SU-DHL-6 (cell line): ENCODE measurements at regions not wholly inside any gene's neighbourhood (a gene's known extent, or its start where the extent isn't known, plus 50 kb on each side); places are given as distances from the start of the nearest gene placed in this dataset.

Source experiments
- H2AFZ ChIP-seq: fragments of 200-600 bp; sonication (generic); 2 replicates; pipeline ENCODE4 v1.6.1; 2014; ENCODE audit warnings: low read depth, mild to moderate bottlenecking, moderate library complexity, mixed read lengths, antibody characterized with exemption, low read length; ENCODE audit not compliant: severe bottlenecking
- H3F3A ChIP-seq: fragments of 200-600 bp; shearing (Covaris generic); 2 replicates; pipeline ENCODE4 v1.6.0; 2016; ENCODE audit warnings: antibody characterized with exemption, mild to moderate bottlenecking; ENCODE audit not compliant: insufficient read depth
- H3K27ac ChIP-seq: fragments of 200-600 bp; sonication (generic); 2 replicates; pipeline ENCODE4 v1.5.1; 2016; ENCODE audit warnings: low read depth, mild to moderate bottlenecking, low read length, moderate library complexity, mixed read lengths
- H3K27me3 ChIP-seq: fragments of 200-600 bp; sonication (generic), shearing (Covaris generic); 2 replicates; pipeline ENCODE4 v1.6.0; 2014; ENCODE audit warnings: mild to moderate bottlenecking, low read length
- H3K36me3 ChIP-seq: fragments of 200-600 bp; sonication (generic); 2 replicates; pipeline ENCODE4 v1.6.1; 2014; ENCODE audit warnings: mild to moderate bottlenecking, low read length, mixed read lengths
- H3K4me2 ChIP-seq: fragments of 300-600, 200-600 bp; shearing (Covaris generic), sonication (generic); 2 replicates; pipeline ENCODE4 v1.6.0; 2014; ENCODE audit warnings: low read length, low read depth, mild to moderate bottlenecking; ENCODE audit not compliant: poor library complexity, severe bottlenecking
- H3K4me3 ChIP-seq: fragments of 200-600 bp; sonication (generic); 2 replicates; pipeline ENCODE4 v1.5.1; 2014; ENCODE audit warnings: antibody characterized with exemption, low read length, mild to moderate bottlenecking, mixed read lengths; ENCODE audit not compliant: insufficient read depth, poor library complexity, severe bottlenecking
- H3K79me2 ChIP-seq: fragments of 200-600 bp; sonication (generic); 2 replicates; pipeline ENCODE4 v1.6.1; 2014; ENCODE audit warnings: mild to moderate bottlenecking, low read length, moderate library complexity; ENCODE audit not compliant: insufficient read depth
- H3K9ac ChIP-seq: fragments of 200-600 bp; sonication (generic); 2 replicates; pipeline ENCODE4 v1.7.0; 2014; ENCODE audit warnings: mild to moderate bottlenecking, low read length
- H3K9me2 ChIP-seq: fragments of 200-600 bp; sonication (generic); replicated peaks from 2 replicates; pipeline ENCODE4 v1.6.1; 2014; ENCODE audit warnings: low read length; ENCODE audit not compliant: insufficient read depth
- H3K9me3 ChIP-seq: fragments of 200-600 bp; sonication (generic); 2 replicates; pipeline ENCODE4 v1.6.1; 2014; ENCODE audit warnings: low read length, mixed read lengths; ENCODE audit not compliant: insufficient read depth
- H4K20me1 ChIP-seq: fragments of 200-600 bp; sonication (generic); 2 replicates; pipeline ENCODE4 v1.6.1; 2014; ENCODE audit warnings: low read depth, mild to moderate bottlenecking, antibody characterized with exemption, low read length, moderate library complexity, mixed read lengths
- EZH2phosphoT487 ChIP-seq: fragments of 200-600 bp; sonication (generic), shearing (Covaris generic); conservative IDR thresholded peaks from 2 replicates; pipeline ENCODE4 v1.6.1; 2018; ENCODE audit warnings: mild to moderate bottlenecking, antibody characterized with exemption, low read length, moderate library complexity, mixed read lengths
- TF ChIP-seq, protein P1 (sequence below): fragments of 200-600 bp; sonication (generic); IDR thresholded peaks from one replicate; pipeline ENCODE4 v1.5.1; 2017; ENCODE audit warnings: antibody characterized with exemption, mild to moderate bottlenecking, low read length, moderate library complexity; ENCODE audit not compliant: insufficient read depth, poor library complexity, severe bottlenecking

- TF ChIP-seq, protein P1, sequence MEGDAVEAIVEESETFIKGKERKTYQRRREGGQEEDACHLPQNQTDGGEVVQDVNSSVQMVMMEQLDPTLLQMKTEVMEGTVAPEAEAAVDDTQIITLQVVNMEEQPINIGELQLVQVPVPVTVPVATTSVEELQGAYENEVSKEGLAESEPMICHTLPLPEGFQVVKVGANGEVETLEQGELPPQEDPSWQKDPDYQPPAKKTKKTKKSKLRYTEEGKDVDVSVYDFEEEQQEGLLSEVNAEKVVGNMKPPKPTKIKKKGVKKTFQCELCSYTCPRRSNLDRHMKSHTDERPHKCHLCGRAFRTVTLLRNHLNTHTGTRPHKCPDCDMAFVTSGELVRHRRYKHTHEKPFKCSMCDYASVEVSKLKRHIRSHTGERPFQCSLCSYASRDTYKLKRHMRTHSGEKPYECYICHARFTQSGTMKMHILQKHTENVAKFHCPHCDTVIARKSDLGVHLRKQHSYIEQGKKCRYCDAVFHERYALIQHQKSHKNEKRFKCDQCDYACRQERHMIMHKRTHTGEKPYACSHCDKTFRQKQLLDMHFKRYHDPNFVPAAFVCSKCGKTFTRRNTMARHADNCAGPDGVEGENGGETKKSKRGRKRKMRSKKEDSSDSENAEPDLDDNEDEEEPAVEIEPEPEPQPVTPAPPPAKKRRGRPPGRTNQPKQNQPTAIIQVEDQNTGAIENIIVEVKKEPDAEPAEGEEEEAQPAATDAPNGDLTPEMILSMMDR: no peak
- no peak for TF ChIP-seq EZH2phosphoT487
- H3K27ac ChIP-seq: no peak overlapping the region
Observed at GRCh38 chr9:30507166-30507565, 1877.3 kb upstream of the ACO1 start.

GRCh38 chr9:30511666-30512065 is 1872.8 kb upstream of the ACO1 start:
- TF ChIP-seq EZH2phosphoT487: no peak
- TF ChIP-seq, protein P1: no peak
- no peak overlapping the region for H2AFZ ChIP-seq
- no peaks in the 10 kb centered on the region for H3K36me3 ChIP-seq

More at GRCh38 chr9:30507166-30507565, 1877.3 kb upstream of the ACO1 start:
- Histone ChIP-seq H4K20me1 (no peaks in the 10 kb centered on the region), H3K36me3 (no peaks in the 10 kb centered on the region), H2AFZ (no peak overlapping the region), H3K27me3 (no peaks in the 10 kb centered on the region), H3K4me3 (no peak overlapping the region), H3K9me2 (no peaks in the 10 kb centered on the region), H3K79me2 (no peaks in the 10 kb centered on the region), H3K9ac (no peak overlapping the region), H3K4me2 (no peak overlapping the region), H3K9me3 (no peaks in the 10 kb centered on the region), H3F3A (no peaks in the 10 kb centered on the region)

DNA sequence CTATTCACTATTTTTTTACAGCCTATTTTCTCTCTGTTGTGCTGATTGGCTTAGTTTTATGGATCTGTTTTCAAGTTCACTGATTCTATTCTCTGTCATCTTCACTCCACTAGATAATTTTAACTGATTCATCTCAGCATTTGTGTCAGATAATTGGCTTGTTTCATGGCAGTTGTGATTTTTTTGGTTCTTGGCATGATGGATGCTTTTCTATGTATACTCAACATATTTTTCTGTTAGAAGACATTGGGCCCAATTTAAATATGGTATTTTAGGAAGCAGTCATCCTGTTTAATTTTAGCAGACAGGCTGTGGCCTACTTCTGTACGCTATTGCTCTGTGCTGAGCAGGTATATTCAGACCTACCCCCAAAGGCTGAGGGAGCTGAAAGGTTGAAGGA is 1865.3 kb upstream of the ACO1 start:
- H3K4me3 ChIP-seq: no peak overlapping the region
- no peak for TF ChIP-seq EZH2phosphoT487
- TF ChIP-seq, protein P1: no peak
- H3K9me3 ChIP-seq: no peaks in the 10 kb centered on the region; the same call in 1 of the 2 replicates
- no peak overlapping the region for H2AFZ ChIP-seq
- H3K79me2 ChIP-seq: no peaks in the 10 kb centered on the region
- no peak overlapping the region for H3K4me2 ChIP-seq
- no peaks in the 10 kb centered on the region for H3K36me3 ChIP-seq
- no peaks in the 10 kb centered on the region for H3K9me2 ChIP-seq
- no peaks in the 10 kb centered on the region for H3K27me3 ChIP-seq
- no peaks in the 10 kb centered on the region for H4K20me1 ChIP-seq
- H3K27ac ChIP-seq: no peak overlapping the region
- H3F3A ChIP-seq: no peaks in the 10 kb centered on the region
- H3K9ac ChIP-seq: no peak overlapping the region

More at GRCh38 chr9:30511666-30512065, 1872.8 kb upstream of the ACO1 start:
- Histone ChIP-seq H4K20me1 (no peaks in the 10 kb centered on the region), H3K9me2 (no peaks in the 10 kb centered on the region), H3K9ac (no peak overlapping the region), H3K27me3 (no peaks in the 10 kb centered on the region), H3K4me2 (no peak overlapping the region), H3K79me2 (no peaks in the 10 kb centered on the region), H3F3A (no peaks in the 10 kb centered on the region), H3K27ac (no peak overlapping the region), H3K4me3 (no peak overlapping the region), H3K9me3 (no peaks in the 10 kb centered on the region)
